ENCODE measurements at regions not wholly inside any gene's neighbourhood (a gene's known extent, or its start where the extent isn't known, plus 50 kb on each side); places are given as distances from the start of the nearest gene placed in this dataset.

GRCh38 chr17:71422968-71423367, 697.9 kb upstream of the SOX9 start:
- H3K9me3 ChIP-seq (ENCODE audit: control insufficient read depth in 1 of 2, low read length in 2 of 2) = no peaks in the 10 kb centered on the region
- no peak overlapping the region for H3K27ac Mint-ChIP-seq
- H3K4me1 ChIP-seq (ENCODE audit: insufficient read depth, low read length) = no peaks in the 10 kb centered on the region
- H3K4me1 Mint-ChIP-seq = no peaks in the 10 kb centered on the region
- CTCF ChIA-PET (ENCODE audit: partially characterized antibody) = no interaction called here
- no peaks in the 10 kb centered on the region for H3K36me3 ChIP-seq (ENCODE audit: insufficient read depth, low read length)
- no peak for DNase-seq
- POLR2A ChIA-PET (ENCODE audit: partially characterized antibody) = no interaction called here
- H3K27ac ChIP-seq (ENCODE audit: low read depth, low read length) = no peak overlapping the region
- H3K27me3 Mint-ChIP-seq = no peaks in the 10 kb centered on the region
- no peak overlapping the region for H3K4me3 ChIP-seq (ENCODE audit: low read length in 2 of 2)
- no peaks in the 10 kb centered on the region for H3K36me3 Mint-ChIP-seq
- H3K27me3 ChIP-seq (ENCODE audit: insufficient read depth, low read length) = no peaks in the 10 kb centered on the region
- intact Hi-C loops (cut with micrococcal nuclease) = no loop called here
- H3K4me3 Mint-ChIP-seq = no peak overlapping the region
- H3K9me3 Mint-ChIP-seq = peaks cover 0 to 16% (median 7%) of the 10 kb centered on the region in 8 donors

DNA sequence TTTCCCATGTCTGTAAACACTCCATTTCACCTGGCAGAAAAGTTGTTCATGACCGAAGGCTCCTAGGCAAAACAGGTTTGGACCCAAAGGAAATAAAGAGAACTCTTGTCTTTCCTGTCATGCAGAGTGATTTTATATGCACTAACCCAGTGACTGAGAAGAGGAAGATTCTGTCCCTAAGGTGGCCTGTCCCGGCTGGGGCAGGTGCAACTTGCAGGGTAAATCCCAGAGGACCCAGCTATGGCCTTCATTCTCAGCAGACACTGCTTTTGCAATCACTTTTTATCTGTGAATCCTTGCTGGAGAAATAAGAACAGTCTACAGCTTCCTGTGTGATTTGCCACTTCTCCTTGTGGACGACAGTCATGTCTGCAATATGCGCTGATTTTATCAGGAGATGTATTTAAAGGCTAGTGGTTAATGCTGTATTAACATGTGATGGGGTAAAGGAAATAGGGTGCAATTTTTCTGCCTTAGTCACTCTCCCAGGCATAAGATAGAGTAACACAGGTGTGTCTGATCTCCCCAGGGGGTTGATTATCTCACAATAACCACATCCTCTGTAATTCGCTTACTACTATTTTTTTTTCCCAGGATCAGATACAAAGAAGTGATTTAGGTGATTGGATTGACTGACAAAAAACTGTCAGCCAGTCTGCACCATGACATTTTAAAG, 696.8 kb upstream of the SOX9 start:
- intact Hi-C loops (cut with micrococcal nuclease) = no loop called here
- Histone ChIP-seq H3K4me1 (ENCODE audit: insufficient read depth, low read length) (no peaks in the 10 kb centered on the region), H3K27ac (ENCODE audit: low read depth, low read length) (no peak overlapping the region), H3K4me3 (ENCODE audit: low read length in 2 of 2) (no peak overlapping the region), H3K36me3 (ENCODE audit: insufficient read depth, low read length) (no peaks in the 10 kb centered on the region), H3K27me3 (ENCODE audit: insufficient read depth, low read length) (no peaks in the 10 kb centered on the region), H3K9me3 (ENCODE audit: control insufficient read depth in 1 of 2, low read length in 2 of 2) (no peaks in the 10 kb centered on the region)
- H3K4me3 Mint-ChIP-seq = no peak overlapping the region
- no peaks in the 10 kb centered on the region for H3K4me1 Mint-ChIP-seq
- DNase-seq = no peak
- H3K27me3 Mint-ChIP-seq = no peaks in the 10 kb centered on the region
- POLR2A ChIA-PET (ENCODE audit: partially characterized antibody) = no interaction called here
- no peak overlapping the region for H3K27ac Mint-ChIP-seq
- H3K9me3 Mint-ChIP-seq = peaks cover 0 to 17% (median 9%) of the 10 kb centered on the region in 8 donors
- no peaks in the 10 kb centered on the region for H3K36me3 Mint-ChIP-seq
- CTCF ChIA-PET (ENCODE audit: partially characterized antibody) = no interaction called here

DNA sequence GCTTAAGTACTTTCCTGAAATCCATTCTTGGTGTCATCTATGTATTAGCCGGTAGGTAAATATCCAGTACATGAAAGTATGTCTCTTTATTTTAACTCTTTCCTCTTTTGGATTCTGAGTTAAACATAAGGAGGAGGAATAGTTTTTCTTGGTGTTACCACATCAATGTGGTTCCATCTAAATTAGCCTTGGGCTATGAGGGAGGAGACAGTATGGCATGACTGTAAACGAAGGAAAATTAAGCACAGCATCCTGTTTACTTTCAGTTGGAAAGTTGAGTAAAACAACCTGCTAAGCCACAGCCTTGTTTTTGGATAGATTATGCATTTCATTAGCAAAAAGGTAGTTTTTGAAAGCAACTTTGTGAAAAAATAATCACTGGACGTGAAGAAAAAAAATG, 693.0 kb upstream of the SOX9 start:
- Mint-ChIP-seq H3K4me3 (no peak overlapping the region), H3K27ac (no peak overlapping the region), H3K27me3 (no peaks in the 10 kb centered on the region), H3K36me3 (no peaks in the 10 kb centered on the region), H3K9me3 (peaks cover 3 to 18% (median 8%) of the 10 kb centered on the region in 8 donors), H3K4me1 (no peaks in the 10 kb centered on the region)
- Histone ChIP-seq H3K27ac (ENCODE audit: low read depth, low read length) (no peak overlapping the region), H3K27me3 (ENCODE audit: insufficient read depth, low read length) (no peaks in the 10 kb centered on the region), H3K36me3 (ENCODE audit: insufficient read depth, low read length) (no peaks in the 10 kb centered on the region), H3K9me3 (ENCODE audit: control insufficient read depth in 1 of 2, low read length in 2 of 2) (no peaks in the 10 kb centered on the region), H3K4me1 (ENCODE audit: insufficient read depth, low read length) (no peaks in the 10 kb centered on the region), H3K4me3 (ENCODE audit: low read length in 2 of 2) (no peak overlapping the region)
- intact Hi-C loops (cut with micrococcal nuclease) = no loop called here
- DNase-seq = no peak
- ChIA-PET POLR2A (ENCODE audit: partially characterized antibody) (no interaction called here), CTCF (ENCODE audit: partially characterized antibody) (no interaction called here)

- H3K4me1 ChIP-seq (ENCODE audit: insufficient read depth, low read length) = no peaks in the 10 kb centered on the region
- POLR2A ChIA-PET (ENCODE audit: partially characterized antibody) = no interaction called here
- no peaks in the 10 kb centered on the region for H3K36me3 ChIP-seq (ENCODE audit: insufficient read depth, low read length)
- H3K27me3 Mint-ChIP-seq = no peaks in the 10 kb centered on the region
- H3K4me1 Mint-ChIP-seq = no peaks in the 10 kb centered on the region
- no peak overlapping the region for H3K4me3 ChIP-seq (ENCODE audit: low read length in 2 of 2)
- intact Hi-C loops (cut with micrococcal nuclease) = no loop called here
- H3K27me3 ChIP-seq (ENCODE audit: insufficient read depth, low read length) = no peaks in the 10 kb centered on the region
- H3K9me3 ChIP-seq (ENCODE audit: control insufficient read depth in 1 of 2, low read length in 2 of 2) = no peaks in the 10 kb centered on the region
- H3K4me3 Mint-ChIP-seq = no peak overlapping the region
- peaks cover 3 to 10% (median 8%) of the 10 kb centered on the region in 8 donors for H3K9me3 Mint-ChIP-seq
- H3K27ac ChIP-seq (ENCODE audit: low read depth, low read length) = no peak overlapping the region
- H3K36me3 Mint-ChIP-seq = no peaks in the 10 kb centered on the region
- CTCF ChIA-PET (ENCODE audit: partially characterized antibody) = no interaction called here
- DNase-seq = no peak
- no peak overlapping the region for H3K27ac Mint-ChIP-seq
Observed at GRCh38 chr17:71428897-71429296, 691.9 kb upstream of the SOX9 start.

- no peaks in the 10 kb centered on the region for H3K27me3 Mint-ChIP-seq
- POLR2A ChIA-PET (ENCODE audit: partially characterized antibody) = no interaction called here
- H3K9me3 Mint-ChIP-seq = peaks cover 3 to 10% (median 8%) of the 10 kb centered on the region in 8 donors
- no peaks in the 10 kb centered on the region for H3K36me3 Mint-ChIP-seq
- Histone ChIP-seq H3K9me3 (ENCODE audit: control insufficient read depth in 1 of 2, low read length in 2 of 2) (no peaks in the 10 kb centered on the region), H3K27ac (ENCODE audit: low read depth, low read length) (no peak overlapping the region), H3K36me3 (ENCODE audit: insufficient read depth, low read length) (no peaks in the 10 kb centered on the region), H3K4me3 (ENCODE audit: low read length in 2 of 2) (no peak overlapping the region), H3K4me1 (ENCODE audit: insufficient read depth, low read length) (no peaks in the 10 kb centered on the region), H3K27me3 (ENCODE audit: insufficient read depth, low read length) (no peaks in the 10 kb centered on the region)
- no peak for DNase-seq
- intact Hi-C loops (cut with micrococcal nuclease) = no loop called here
- no peaks in the 10 kb centered on the region for H3K4me1 Mint-ChIP-seq
- H3K27ac Mint-ChIP-seq = no peak overlapping the region
- CTCF ChIA-PET (ENCODE audit: partially characterized antibody) = no interaction called here
- H3K4me3 Mint-ChIP-seq = no peak overlapping the region
Observed at GRCh38 chr17:71430281-71430680, 690.5 kb upstream of the SOX9 start.

- Histone ChIP-seq H3K36me3 (ENCODE audit: insufficient read depth, low read length) (no peaks in the 10 kb centered on the region), H3K27ac (ENCODE audit: low read depth, low read length) (no peak overlapping the region), H3K4me3 (ENCODE audit: low read length in 2 of 2) (no peak overlapping the region), H3K4me1 (ENCODE audit: insufficient read depth, low read length) (no peaks in the 10 kb centered on the region), H3K9me3 (ENCODE audit: control insufficient read depth in 1 of 2, low read length in 2 of 2) (no peaks in the 10 kb centered on the region), H3K27me3 (ENCODE audit: insufficient read depth, low read length) (no peaks in the 10 kb centered on the region)
- Mint-ChIP-seq H3K27me3 (no peaks in the 10 kb centered on the region), H3K36me3 (no peaks in the 10 kb centered on the region), H3K4me1 (no peaks in the 10 kb centered on the region), H3K9me3 (peaks cover 2 to 10% (median 7%) of the 10 kb centered on the region in 8 donors), H3K4me3 (no peak overlapping the region), H3K27ac (no peak overlapping the region)
- CTCF ChIA-PET (ENCODE audit: partially characterized antibody) = no interaction called here
- intact Hi-C loops (cut with micrococcal nuclease) = no loop called here
- POLR2A ChIA-PET (ENCODE audit: partially characterized antibody) = no interaction called here
- no peak for DNase-seq
Observed at GRCh38 chr17:71431146-71431545, 689.7 kb upstream of the SOX9 start.

GRCh38 chr17:71432378-71433315, 688.2 kb upstream of the SOX9 start:
- no peak overlapping the region for H3K27ac Mint-ChIP-seq

More at GRCh38 chr17:71432378-71433315, 688.2 kb upstream of the SOX9 start:
- POLR2A ChIA-PET (ENCODE audit: partially characterized antibody) = no interaction called here
- intact Hi-C loops (cut with micrococcal nuclease) = no loop called here
- no peaks in the 10 kb centered on the region for H3K36me3 ChIP-seq (ENCODE audit: insufficient read depth, low read length)
- no peak overlapping the region for H3K4me3 ChIP-seq (ENCODE audit: low read length in 2 of 2)
- Mint-ChIP-seq H3K27me3 (no peaks in the 10 kb centered on the region), H3K4me3 (no peak overlapping the region), H3K36me3 (no peaks in the 10 kb centered on the region), H3K9me3 (peaks cover 2 to 10% (median 7%) of the 10 kb centered on the region in 8 donors), H3K4me1 (no peaks in the 10 kb centered on the region)
- H3K4me1 ChIP-seq (ENCODE audit: insufficient read depth, low read length) = no peaks in the 10 kb centered on the region
- CTCF ChIA-PET (ENCODE audit: partially characterized antibody) = no interaction called here
- no peaks in the 10 kb centered on the region for H3K27me3 ChIP-seq (ENCODE audit: insufficient read depth, low read length)
- DNase-seq = no peak
- no peaks in the 10 kb centered on the region for H3K9me3 ChIP-seq (ENCODE audit: control insufficient read depth in 1 of 2, low read length in 2 of 2)
- no peak overlapping the region for H3K27ac ChIP-seq (ENCODE audit: low read depth, low read length)

All from CD4-positive, alpha-beta memory T cell (primary cell).